Vagina (tissue), 2 donors: ENCODE measurements at regions not wholly inside any gene's neighbourhood (a gene's known extent, or its start where the extent isn't known, plus 50 kb on each side); places are given as distances from the start of the nearest gene placed in this dataset.

ENCODE experiments used
- DNase-seq, 2 donors: peaks; one replicate each; pipeline ENCODE4 v3.0.0-alpha.2; 2017; ENCODE audit errors: extremely low spot score in 2 of 2
- H3K27ac ChIP-seq: fragments of 200-600 bp; sonication (generic); one replicate; pipeline ENCODE4 v1.5.1; 2019
- H3K27me3 ChIP-seq: fragments of 200-600 bp; sonication (generic); one replicate; pipeline ENCODE4 v1.5.1; 2019
- H3K36me3 ChIP-seq, 2 donors: fragments of 200-600 bp; sonication (generic); one replicate each; pipeline ENCODE4 v1.5.1; 2017 to 2019
- H3K4me1 ChIP-seq: fragments of 200-600 bp; sonication (generic); one replicate; pipeline ENCODE4 v1.5.1; 2019
- H3K4me3 ChIP-seq, 2 donors: fragments of 200-600 bp; sonication (generic); 1 replicate in 1 of 2; 2 replicates in 1 of 2; pipeline ENCODE4 v1.5.1; 2016 to 2019
- H3K9me3 ChIP-seq: fragments of 200-600 bp; sonication (generic); one replicate; pipeline ENCODE4 v1.5.1; 2019
- POLR2A ChIP-seq, 2 donors: fragments of 450-650 bp; IDR thresholded peaks; one replicate each; pipeline ENCODE4 v1.6.1; 2017; ENCODE audit warnings: antibody characterized with exemption in 2 of 2, mild to moderate bottlenecking in 2 of 2, moderate library complexity in 2 of 2
- POLR2AphosphoS5 ChIP-seq, 2 donors: sonication (generic); formaldehyde crosslinking; IDR thresholded peaks; one replicate each; pipeline ENCODE4 v1.9.0; 2017; ENCODE audit warnings: antibody characterized with exemption in 2 of 2, mild to moderate bottlenecking in 2 of 2, low read depth in 1 of 2; ENCODE audit not compliant: insufficient read depth in 1 of 2
- intact Hi-C: fragments of 100-400 bp; cut with DNase I; formaldehyde crosslinking; loops from one replicate; pipeline ENCODE4 v1.15.1; 2023
- TF ChIP-seq, protein P1 (sequence below), 3 experiments: fragments of 450-650 bp in 2 of 3; fragments of 200-600 bp in 1 of 3; sonication (generic) in 1 of 3; IDR thresholded peaks; one replicate each; pipeline ENCODE4 v1.5.1; 2017 to 2019; ENCODE audit warnings: antibody characterized with exemption in 3 of 3, mild to moderate bottlenecking in 2 of 3, moderate library complexity in 2 of 3

DNA sequence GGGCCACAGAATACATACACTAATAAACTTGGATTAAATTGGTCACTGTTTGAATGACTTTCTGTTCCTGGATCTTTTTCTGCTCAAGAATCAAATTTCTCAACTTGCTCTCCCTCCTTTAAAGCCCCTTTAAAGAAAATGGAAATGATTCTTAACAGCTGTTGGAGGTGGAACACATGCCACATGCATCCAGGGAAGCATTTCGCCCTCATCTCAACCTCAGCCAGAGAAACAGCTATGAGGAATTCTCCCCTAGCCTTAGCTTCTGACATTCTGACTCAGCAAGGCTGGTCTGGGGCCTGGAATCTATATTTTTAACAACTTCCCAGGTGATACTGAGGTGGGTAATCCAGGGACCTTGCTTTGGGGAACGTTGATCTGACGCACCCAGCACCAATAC, 263.4 kb upstream of the ECI2 start:
- H3K36me3 ChIP-seq = no peaks in the 10 kb centered on the region
- no peaks in the 10 kb centered on the region for H3K27me3 ChIP-seq
- H3K4me3 ChIP-seq = no peak overlapping the region
- H3K4me1 ChIP-seq = peaks cover 22% of the 10 kb centered on the region
- intact Hi-C loops = no loop called here
- DNase-seq = no peak
- H3K9me3 ChIP-seq = no peaks in the 10 kb centered on the region
- no peak overlapping the region for H3K27ac ChIP-seq
- TF ChIP-seq, protein P1, sequence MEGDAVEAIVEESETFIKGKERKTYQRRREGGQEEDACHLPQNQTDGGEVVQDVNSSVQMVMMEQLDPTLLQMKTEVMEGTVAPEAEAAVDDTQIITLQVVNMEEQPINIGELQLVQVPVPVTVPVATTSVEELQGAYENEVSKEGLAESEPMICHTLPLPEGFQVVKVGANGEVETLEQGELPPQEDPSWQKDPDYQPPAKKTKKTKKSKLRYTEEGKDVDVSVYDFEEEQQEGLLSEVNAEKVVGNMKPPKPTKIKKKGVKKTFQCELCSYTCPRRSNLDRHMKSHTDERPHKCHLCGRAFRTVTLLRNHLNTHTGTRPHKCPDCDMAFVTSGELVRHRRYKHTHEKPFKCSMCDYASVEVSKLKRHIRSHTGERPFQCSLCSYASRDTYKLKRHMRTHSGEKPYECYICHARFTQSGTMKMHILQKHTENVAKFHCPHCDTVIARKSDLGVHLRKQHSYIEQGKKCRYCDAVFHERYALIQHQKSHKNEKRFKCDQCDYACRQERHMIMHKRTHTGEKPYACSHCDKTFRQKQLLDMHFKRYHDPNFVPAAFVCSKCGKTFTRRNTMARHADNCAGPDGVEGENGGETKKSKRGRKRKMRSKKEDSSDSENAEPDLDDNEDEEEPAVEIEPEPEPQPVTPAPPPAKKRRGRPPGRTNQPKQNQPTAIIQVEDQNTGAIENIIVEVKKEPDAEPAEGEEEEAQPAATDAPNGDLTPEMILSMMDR (IDR thresholded peaks at IDR 0.05) = no peak
- TF ChIP-seq POLR2A (IDR thresholded peaks at IDR 0.05) (no peak), POLR2AphosphoS5 (IDR thresholded peaks at IDR 0.05; ENCODE audit: insufficient read depth in 1 of 2, low read depth in 1 of 2) (no peak)

DNA sequence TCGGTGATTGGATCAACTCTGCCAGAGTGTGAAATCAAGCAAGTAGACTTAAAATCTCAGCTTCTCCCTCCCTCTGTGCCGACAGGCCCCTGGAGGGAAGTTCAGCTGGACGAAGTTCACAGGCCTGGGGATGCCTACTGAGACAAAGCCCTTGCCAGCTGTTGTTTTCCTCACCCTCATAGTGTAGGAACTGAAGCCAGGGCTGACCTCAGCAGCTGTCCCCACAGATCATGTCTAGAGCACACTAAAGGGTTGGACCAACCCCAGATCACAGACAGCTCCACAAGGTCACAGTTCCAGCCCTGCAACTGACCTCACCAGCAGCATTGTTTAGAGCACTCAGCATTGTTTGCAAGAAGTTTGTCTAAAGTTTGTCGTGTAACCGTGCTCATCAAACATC, 261.9 kb upstream of the ECI2 start:
- Histone ChIP-seq H3K9me3 (no peaks in the 10 kb centered on the region), H3K4me3 (no peak overlapping the region), H3K36me3 (no peaks in the 10 kb centered on the region), H3K27me3 (no peaks in the 10 kb centered on the region), H3K4me1 (peaks cover 12% of the 10 kb centered on the region), H3K27ac (no peak overlapping the region)
- intact Hi-C loops = no loop called here
- TF ChIP-seq POLR2A (IDR thresholded peaks at IDR 0.05) (no peak), POLR2AphosphoS5 (IDR thresholded peaks at IDR 0.05; ENCODE audit: insufficient read depth in 1 of 2, low read depth in 1 of 2) (no peak)
- TF ChIP-seq, protein P1 (IDR thresholded peaks at IDR 0.05) = no peak
- DNase-seq = no peak

- intact Hi-C loops = no loop called here
- Histone ChIP-seq H3K27ac (no peak overlapping the region), H3K36me3 (no peaks in the 10 kb centered on the region), H3K4me1 (peaks cover 7% of the 10 kb centered on the region), H3K4me3 (no peak overlapping the region), H3K27me3 (no peaks in the 10 kb centered on the region), H3K9me3 (no peaks in the 10 kb centered on the region)
- TF ChIP-seq POLR2A (IDR thresholded peaks at IDR 0.05) = no peak
- TF ChIP-seq, protein P1 (IDR thresholded peaks at IDR 0.05) = no peak
- TF ChIP-seq POLR2AphosphoS5 (IDR thresholded peaks at IDR 0.05; ENCODE audit: insufficient read depth in 1 of 2, low read depth in 1 of 2) = no peak
- no peak for DNase-seq
These were observed 260.7 kb upstream of the ECI2 start for GRCh38 chr6:4396044-4396443.

GRCh38 chr6:4395386-4395785, 260.0 kb upstream of the ECI2 start:
- Histone ChIP-seq H3K4me3 (no peak overlapping the region), H3K27ac (no peak overlapping the region), H3K4me1 (peaks cover 7% of the 10 kb centered on the region), H3K36me3 (no peaks in the 10 kb centered on the region), H3K27me3 (no peaks in the 10 kb centered on the region), H3K9me3 (no peaks in the 10 kb centered on the region)
- DNase-seq = no peak
- intact Hi-C loops = no loop called here
- no peak for TF ChIP-seq POLR2AphosphoS5 (IDR thresholded peaks at IDR 0.05; ENCODE audit: insufficient read depth in 1 of 2, low read depth in 1 of 2)

GRCh38 chr6:4394786-4395185, 259.4 kb upstream of the ECI2 start:
- no peaks in the 10 kb centered on the region for H3K9me3 ChIP-seq
- intact Hi-C loops = no loop called here
- H3K27me3 ChIP-seq = no peaks in the 10 kb centered on the region
- H3K36me3 ChIP-seq = no peaks in the 10 kb centered on the region
- no peak overlapping the region for H3K4me3 ChIP-seq
- TF ChIP-seq, protein P1 (IDR thresholded peaks at IDR 0.05) = no peak
- no peak for TF ChIP-seq POLR2A (IDR thresholded peaks at IDR 0.05)
- no peak for TF ChIP-seq POLR2AphosphoS5 (IDR thresholded peaks at IDR 0.05; ENCODE audit: insufficient read depth in 1 of 2, low read depth in 1 of 2)
- no peak for DNase-seq
- H3K27ac ChIP-seq = no peak overlapping the region
- H3K4me1 ChIP-seq = peaks cover 7% of the 10 kb centered on the region

GRCh38 chr6:4388675-4389074, 253.3 kb upstream of the ECI2 start:
- no peak for TF ChIP-seq POLR2A (IDR thresholded peaks at IDR 0.05)
- TF ChIP-seq, protein P1 (IDR thresholded peaks at IDR 0.05) = no peak
- no peak for TF ChIP-seq POLR2AphosphoS5 (IDR thresholded peaks at IDR 0.05; ENCODE audit: insufficient read depth in 1 of 2, low read depth in 1 of 2)
- no peak overlapping the region for H3K27ac ChIP-seq
- intact Hi-C loops = no loop called here
- no peaks in the 10 kb centered on the region for H3K36me3 ChIP-seq
- H3K9me3 ChIP-seq = no peaks in the 10 kb centered on the region
- H3K4me3 ChIP-seq = no peak overlapping the region
- no peaks in the 10 kb centered on the region for H3K4me1 ChIP-seq
- no peak for DNase-seq
- no peaks in the 10 kb centered on the region for H3K27me3 ChIP-seq
